Brain microvascular endothelial cell (primary cell): ENCODE measurements at regions not wholly inside any gene's neighbourhood (a gene's known extent, or its start where the extent isn't known, plus 50 kb on each side); places are given as distances from the start of the nearest gene placed in this dataset.

Experiments used
- DNase-seq: peaks from one replicate; pipeline ENCODE4 v3.0.0-alpha.2; 2020
- H3K27ac ChIP-seq: fragments of 250-450 bp; sonication (Bioruptor Pico); 2 replicates; pipeline ENCODE4 v1.5.1; 2020; ENCODE audit warnings: mild to moderate bottlenecking, moderate library complexity
- H3K27me3 ChIP-seq: fragments of 250-450 bp; sonication (Bioruptor Pico); replicated peaks from 2 replicates; pipeline ENCODE4 v1.5.1; 2020; ENCODE audit warnings: mild to moderate bottlenecking
- H3K36me3 ChIP-seq: fragments of 250-450 bp; sonication (Bioruptor Pico); replicated peaks from 2 replicates; pipeline ENCODE4 v1.5.1; 2020; ENCODE audit warnings: mild to moderate bottlenecking
- H3K4me3 ChIP-seq: 2 replicates; pipeline ENCODE4 v1.5.1; 2011; ENCODE audit warnings: low read depth, mild to moderate bottlenecking, control low read depth, low read length, moderate library complexity
- CTCF ChIP-seq: IDR thresholded peaks from 2 replicates; pipeline ENCODE4 v1.5.1; 2011; ENCODE audit warnings: low read depth, mild to moderate bottlenecking, moderate library complexity, low read length, control low read depth, inconsistent platforms; ENCODE audit errors: missing control alignments
- in situ Hi-C: cut with HindIII; loops from 2 replicates; pipeline ENCODE4 v1.10.0; 2017; ENCODE audit warnings: low sequenced_read_pairs, low pct_ligation_motif_present

- Histone ChIP-seq H3K27ac (peak overlapping the region; percentile 17), H3K27me3 (no peaks in the 10 kb centered on the region), H3K4me3 (no peak overlapping the region), H3K36me3 (no peaks in the 10 kb centered on the region)
- TF ChIP-seq CTCF: no peak
- in situ Hi-C loops: no loop called here
- no peak for DNase-seq
Measured at GRCh38 chr3:72154391-72155335, 369.7 kb upstream of the PROK2 start.

- Histone ChIP-seq H3K27ac (no peak overlapping the region), H3K4me3 (peak overlapping the region; percentile 49), H3K36me3 (no peaks in the 10 kb centered on the region), H3K27me3 (no peaks in the 10 kb centered on the region)
- in situ Hi-C loops: no loop called here
- DNase-seq: no peak
- no peak for TF ChIP-seq CTCF
Measured at GRCh38 chr3:72153477-72154314, 368.7 kb upstream of the PROK2 start.

GRCh38 chr3:72152551-72153476 is 367.9 kb upstream of the PROK2 start:
- H3K36me3 ChIP-seq: no peaks in the 10 kb centered on the region
- H3K27me3 ChIP-seq: no peaks in the 10 kb centered on the region
- peak overlapping the region; percentile 49 for H3K4me3 ChIP-seq
- H3K27ac ChIP-seq: no peak overlapping the region
- DNase-seq: peak; percentile 43
- TF ChIP-seq CTCF: no peak
- in situ Hi-C loops: no loop called here

- no peaks in the 10 kb centered on the region for H3K27me3 ChIP-seq
- in situ Hi-C loops: no loop called here
- no peak for DNase-seq
- no peaks in the 10 kb centered on the region for H3K36me3 ChIP-seq
- H3K4me3 ChIP-seq: no peak overlapping the region
- no peak overlapping the region for H3K27ac ChIP-seq
- TF ChIP-seq CTCF: no peak
Measured at GRCh38 chr3:72151465-72152238, 366.7 kb upstream of the PROK2 start.
